HG03064 (cell line): ENCODE measurements at regions not wholly inside any gene's neighbourhood (a gene's known extent, or its start where the extent isn't known, plus 50 kb on each side); places are given as distances from the start of the nearest gene placed in this dataset.
"Not testable (repeated sequence)": the region's sequence is repeated elsewhere in the genome, so short reads cannot be mapped to it uniquely, and the experiment has no call there.

Source experiments
- ATAC-seq: cut with Tn5 transposase; IDR thresholded peaks from one replicate; pipeline ENCODE4 v1.9.1; 2021; ENCODE audit warnings: low read depth; ENCODE audit not compliant: unreplicated experiment

DNA sequence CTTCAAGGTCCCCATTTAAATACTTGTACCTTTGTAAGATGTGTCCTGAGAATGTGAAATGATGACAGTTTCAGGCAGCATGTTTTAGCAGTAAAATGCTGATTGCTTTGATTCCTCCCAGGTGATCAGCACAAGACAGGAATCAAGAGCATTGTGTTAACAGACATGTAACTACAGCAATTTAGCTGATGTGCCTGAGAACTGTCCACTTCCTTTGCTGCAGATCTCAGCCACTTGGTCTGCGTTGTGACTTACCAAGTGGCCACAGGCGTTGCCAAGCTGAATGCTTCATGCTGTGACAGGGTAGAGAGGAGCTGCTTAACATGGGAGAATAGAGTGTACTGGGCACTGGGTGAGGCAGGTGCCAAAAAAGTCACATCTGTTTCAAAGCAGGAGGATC lies 767.0 kb upstream of the POU3F2 start:
- ATAC-seq: no peak

DNA sequence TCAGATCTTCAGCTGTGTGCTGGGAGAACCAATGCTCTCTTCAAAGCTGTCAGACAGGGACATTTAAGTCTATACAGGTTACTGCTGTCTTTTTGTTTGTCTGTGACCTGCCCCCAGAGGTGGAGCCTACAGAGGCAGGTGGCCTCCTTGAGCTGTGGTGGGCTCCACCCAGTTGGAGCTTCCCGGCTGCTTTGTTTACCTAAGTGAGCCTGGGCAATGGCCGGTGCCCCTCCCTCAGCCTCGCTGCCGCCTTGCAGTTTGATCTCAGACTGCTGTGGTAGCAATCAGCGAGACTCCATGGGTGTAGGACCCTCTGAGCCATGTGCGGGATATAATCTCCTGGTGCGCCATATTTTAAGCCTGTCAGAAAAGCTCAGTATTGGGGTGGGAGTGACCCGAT lies 745.8 kb upstream of the POU3F2 start:
- ATAC-seq: not testable (repeated sequence)

GRCh38 chr6:98092331-98092730 lies 742.0 kb upstream of the POU3F2 start:
- ATAC-seq: no peak

GRCh38 chr6:98094696-98095095 lies 739.7 kb upstream of the POU3F2 start:
- ATAC-seq: no peak

DNA sequence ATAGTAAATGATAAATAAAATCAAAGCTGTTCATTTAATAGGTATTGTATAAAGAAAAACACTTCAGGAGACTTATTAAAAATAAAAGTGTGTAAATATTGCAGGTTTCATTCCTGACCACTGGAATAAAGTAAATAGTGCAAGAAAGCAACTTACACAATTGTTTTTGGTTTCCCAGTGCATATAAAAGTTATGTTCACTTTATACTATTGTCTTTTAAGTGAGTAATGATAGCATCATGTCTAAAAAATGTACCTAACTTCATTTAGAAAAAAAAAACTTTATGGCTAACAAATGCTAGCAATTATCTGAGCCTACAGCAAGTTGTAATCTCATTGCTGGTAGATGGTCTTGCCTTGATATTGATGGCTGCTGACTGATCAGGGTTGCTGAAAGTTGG lies 726.6 kb upstream of the POU3F2 start:
- no peak for ATAC-seq

DNA sequence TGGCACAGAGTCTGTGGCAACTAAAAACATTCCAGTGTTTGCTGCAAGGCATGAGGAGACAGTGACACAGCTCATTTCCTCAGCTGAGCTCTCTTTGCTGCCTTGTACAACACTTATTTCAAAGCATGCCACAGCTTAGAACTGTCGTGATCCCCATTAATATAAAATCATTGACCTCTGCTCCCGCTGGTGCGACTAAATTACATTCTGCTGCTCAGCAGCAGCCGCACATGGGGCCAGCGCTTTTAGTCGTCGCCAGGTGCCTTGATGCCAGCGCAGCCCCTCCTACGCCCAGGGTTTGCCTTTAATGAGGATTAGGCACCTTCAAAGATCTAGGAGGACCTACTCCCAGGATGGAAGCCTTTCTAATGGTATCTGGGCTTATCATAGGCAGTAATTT lies 717.9 kb upstream of the POU3F2 start:
- ATAC-seq: no peak

DNA sequence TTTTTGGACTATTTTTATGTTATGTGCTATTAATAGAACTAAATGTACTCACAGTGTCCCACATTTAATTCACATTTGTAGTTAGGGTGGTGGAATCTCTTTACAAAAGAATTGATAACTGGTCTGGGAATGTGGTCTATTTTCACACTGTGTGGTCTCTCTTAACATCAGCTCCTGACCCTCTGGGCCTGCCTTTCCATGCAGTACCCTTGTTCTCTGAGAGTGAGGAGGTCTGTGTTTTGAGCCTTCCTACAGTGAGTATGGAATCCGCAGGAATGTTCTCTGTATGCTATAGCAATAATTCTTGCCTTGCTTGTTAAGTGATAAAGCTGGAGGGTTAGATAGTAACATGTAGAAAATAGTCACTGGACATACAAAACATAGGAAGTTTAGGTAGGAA lies 717.3 kb upstream of the POU3F2 start:
- ATAC-seq: no peak

DNA sequence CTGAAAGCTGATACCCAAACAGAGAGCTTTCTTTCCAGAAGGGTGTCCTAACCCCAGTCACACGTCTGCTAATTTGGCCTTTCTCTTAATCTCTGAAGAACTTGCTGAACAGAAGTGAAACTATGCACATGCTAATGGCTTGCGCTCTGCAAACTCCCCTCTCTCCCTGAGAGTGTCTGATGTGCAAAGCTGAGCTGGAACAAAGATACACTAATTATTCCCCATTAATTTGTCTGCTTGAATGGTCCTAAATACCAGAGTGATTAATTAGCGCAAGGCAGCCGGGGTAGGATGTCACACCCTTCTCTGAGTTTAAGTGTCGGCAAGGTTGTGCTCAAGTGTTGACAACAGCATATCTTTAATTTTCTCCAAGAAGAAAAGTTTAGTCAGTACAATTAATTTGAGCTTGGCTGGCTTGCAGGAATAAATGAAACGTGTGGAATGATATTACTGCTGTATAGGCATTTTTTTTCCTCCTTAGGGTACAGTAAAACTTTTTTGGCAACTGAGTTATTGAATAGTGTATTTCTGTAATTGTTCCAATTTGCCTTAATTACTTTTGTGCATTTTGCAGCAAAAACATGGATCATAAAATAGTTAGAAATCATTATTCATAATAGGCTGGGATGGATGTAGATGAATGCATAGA lies 715.9 kb upstream of the POU3F2 start:
- ATAC-seq: no peak

DNA sequence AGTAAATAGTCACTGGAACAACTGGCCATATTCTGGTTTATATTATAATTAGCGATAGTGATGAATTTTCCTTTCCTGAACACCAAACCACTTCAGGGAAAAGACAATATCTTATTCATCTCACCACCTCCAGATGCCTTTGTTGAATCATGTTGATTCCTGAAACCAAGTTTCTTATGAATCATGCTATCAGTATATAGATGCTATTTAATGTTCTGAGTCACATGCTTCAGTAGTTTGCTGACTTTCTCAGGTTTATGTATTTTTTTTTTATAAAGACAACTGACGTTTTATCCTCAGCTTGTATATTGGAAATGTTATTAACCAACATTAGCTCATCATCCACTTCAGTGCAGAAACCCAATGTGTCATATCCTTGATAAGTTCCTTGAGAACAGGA lies 710.2 kb upstream of the POU3F2 start:
- ATAC-seq: no peak

DNA sequence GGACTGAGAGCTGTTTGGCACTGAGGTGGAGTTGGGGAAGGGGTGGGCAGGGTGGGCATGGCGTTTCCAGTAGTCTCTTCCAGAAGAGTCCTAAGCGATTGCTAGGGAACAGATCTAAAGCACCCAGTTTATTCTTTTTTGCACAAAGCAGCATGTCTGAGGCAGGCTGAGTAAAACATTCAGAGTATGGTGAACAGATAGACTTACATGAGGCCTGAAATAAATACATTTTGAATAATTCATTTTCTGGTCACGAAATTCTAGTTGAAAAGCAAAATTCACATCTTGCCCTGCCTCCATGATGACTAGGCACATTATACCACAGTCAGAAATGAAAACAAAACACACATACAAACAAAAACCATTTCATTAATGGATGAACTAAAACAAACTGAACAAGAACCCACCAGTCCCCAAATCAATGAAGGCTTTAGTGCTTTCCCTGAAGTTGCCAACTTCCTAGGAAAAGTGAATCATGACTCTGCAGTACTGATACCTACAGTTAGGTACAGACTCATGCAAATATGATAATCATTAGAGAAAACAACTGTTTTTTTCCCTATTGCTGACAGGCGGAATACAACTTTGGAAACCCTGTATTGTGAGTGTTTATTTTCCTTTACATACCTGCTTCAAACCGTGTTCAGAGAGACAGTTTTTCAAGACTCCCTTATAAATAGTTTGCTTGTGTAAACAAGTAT lies 702.9 kb upstream of the POU3F2 start:
- ATAC-seq: no peak

DNA sequence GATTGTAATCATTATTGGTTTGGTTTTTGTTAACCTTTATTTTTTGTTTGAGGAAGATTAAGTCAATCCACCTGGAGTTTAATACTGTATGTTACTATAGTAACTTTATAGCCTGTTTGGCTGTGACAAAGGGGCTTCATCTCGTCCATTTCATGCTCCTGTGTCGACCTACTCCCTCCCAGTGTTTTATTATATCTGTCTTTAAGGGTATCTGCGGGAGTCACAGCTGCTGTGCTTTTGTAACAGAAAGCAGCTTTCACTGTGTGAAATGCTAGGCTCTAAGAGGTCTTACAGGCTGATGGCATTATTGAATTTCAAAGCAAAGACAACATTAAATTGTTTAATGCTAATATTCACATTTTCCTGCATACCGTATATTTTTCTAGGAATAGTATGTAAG lies 698.0 kb upstream of the POU3F2 start:
- no peak for ATAC-seq

- no peak for ATAC-seq
Observed at GRCh38 chr6:98137391-98137790, 697.0 kb upstream of the POU3F2 start.

DNA sequence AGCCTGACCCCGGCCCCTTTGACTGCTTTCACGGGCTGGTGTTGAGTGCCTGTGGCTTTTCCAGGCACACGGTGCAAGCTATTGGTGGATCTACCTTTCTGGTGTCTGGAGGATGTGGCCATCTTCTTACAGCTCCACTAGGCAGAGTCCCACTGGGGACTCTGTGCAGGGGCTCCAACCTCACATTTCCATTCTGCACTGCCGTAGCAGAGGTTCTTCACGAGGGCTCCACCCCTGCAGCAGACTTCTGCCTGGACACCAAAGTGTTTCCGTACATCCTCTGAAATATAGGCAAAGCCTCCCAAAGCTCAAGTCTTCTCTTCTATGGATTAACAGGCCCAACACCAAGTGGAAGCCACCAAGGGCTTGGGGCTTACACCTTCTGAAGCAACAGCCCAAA lies 691.5 kb upstream of the POU3F2 start:
- ATAC-seq: no peak

DNA sequence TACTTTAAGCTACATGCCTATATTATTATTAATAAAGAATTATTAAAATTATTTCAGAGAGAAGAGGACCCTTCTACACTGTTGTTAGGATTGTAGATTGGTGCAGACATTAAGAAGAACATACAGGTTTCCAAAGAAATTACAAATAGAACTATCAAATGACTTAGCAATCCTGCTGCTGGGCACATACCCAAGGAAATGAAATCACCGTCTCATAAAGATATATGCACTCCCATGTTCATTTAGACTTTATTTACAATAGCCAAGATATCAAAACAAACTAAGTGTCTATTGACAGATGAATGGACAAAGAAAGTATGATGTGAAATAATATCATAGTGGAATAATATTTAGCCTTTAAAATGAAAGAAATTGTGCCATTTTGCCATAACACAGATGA lies 687.7 kb upstream of the POU3F2 start:
- no peak for ATAC-seq

GRCh38 chr6:98156580-98156979 lies 677.8 kb upstream of the POU3F2 start:
- ATAC-seq: no peak

DNA sequence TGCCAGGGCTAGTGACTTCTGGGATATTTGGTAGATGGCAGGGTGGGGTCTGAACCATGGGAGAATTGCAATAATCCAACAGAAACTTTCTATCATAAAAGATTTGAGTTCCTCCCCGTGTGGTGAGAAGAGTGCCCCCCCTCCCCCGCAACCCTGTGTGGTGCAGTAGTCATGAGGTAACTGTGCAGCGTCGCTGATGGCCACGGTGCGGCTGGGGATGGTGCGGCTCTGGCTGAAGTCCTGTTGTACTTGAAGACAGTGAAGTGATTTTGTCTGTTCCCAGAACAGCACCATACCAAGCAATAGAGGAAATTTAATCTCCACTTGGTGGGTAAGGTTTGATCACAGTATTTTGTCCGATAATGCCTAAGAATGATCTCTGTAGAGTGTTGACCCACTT lies 654.8 kb upstream of the POU3F2 start:
- no peak for ATAC-seq

DNA sequence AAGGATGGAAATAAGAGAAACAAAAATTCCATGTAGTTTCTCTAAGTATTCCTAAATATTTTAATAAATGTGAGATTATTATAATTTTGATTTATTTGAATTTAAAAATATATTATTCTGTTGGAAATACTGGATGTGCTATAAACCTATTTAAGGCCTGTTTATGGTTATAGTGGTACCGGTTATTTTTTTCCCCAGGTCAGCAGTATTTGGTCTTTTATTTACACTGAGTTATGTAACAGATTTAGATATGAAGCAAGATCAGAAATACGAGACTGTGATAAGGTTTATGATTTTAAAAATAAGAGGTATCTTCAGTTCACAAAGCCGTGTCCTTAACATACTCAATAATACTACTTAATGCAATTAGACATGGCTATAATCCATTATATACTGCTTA lies 634.3 kb upstream of the POU3F2 start:
- ATAC-seq: no peak

- ATAC-seq: no peak
Observed at GRCh38 chr6:98203170-98203806, 631.1 kb upstream of the POU3F2 start.

GRCh38 chr6:98212468-98212867 lies 621.9 kb upstream of the POU3F2 start:
- ATAC-seq: no peak

DNA sequence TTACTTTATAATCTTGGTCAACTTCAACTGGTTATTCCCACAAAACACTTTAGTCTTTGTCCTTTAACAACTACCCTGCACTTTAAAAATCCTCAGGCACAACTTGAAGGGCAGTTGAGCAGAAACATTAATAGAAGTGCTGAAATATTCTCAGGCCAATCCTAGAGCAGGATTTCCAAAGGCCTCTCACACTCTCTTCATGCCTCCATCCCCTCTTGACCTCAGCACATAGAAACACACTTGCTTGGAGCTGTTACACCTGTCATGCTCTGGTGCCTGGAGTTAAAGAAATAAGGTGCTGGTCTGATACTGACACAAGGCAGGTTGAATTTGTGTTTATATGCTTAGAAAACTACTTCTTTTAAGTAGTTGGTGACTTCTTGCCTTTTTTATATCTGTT lies 618.8 kb upstream of the POU3F2 start:
- ATAC-seq: no peak

- ATAC-seq: no peak
Observed at GRCh38 chr6:98230250-98230649, 604.1 kb upstream of the POU3F2 start.

DNA sequence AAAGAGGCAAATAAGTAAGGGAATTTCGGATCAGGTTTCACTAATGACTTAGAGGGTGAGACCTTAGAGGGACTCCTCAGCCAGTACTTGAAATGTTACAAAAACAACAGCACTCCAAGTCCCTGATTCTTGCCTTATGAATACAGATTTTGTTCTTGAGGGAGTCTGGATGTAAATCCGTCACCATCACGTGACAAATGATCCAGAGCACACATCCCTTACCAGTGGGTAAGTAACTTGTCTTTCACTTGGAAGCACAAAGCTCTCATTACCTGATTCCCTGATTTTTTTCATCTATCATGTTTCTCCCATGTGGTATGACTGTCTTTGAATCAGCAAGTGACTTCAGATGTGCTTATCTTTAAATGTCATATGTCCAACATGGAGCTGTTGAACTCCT lies 595.3 kb upstream of the POU3F2 start:
- ATAC-seq: no peak
